Neural progenitor cell (in vitro differentiated cells): ENCODE measurements at regions not wholly inside any gene's neighbourhood (a gene's known extent, or its start where the extent isn't known, plus 50 kb on each side); places are given as distances from the start of the nearest gene placed in this dataset.

ENCODE experiments used
- EZH2 ChIP-seq: fragments of 200-600 bp; sonication (generic); IDR thresholded peaks from 2 replicates; pipeline ENCODE4 v1.6.1; 2017; ENCODE audit warnings: antibody characterized with exemption, mild to moderate bottlenecking, moderate library complexity
- EZH2phosphoT487 ChIP-seq: fragments of 200-600 bp; sonication (generic); IDR thresholded peaks from 2 replicates; pipeline ENCODE4 v1.6.1; 2017; ENCODE audit warnings: antibody characterized with exemption
- TF ChIP-seq, protein P1 (sequence below): fragments of 200-600 bp; sonication (generic); IDR thresholded peaks from 2 replicates; pipeline ENCODE4 v1.5.1; 2017; ENCODE audit warnings: antibody characterized with exemption, mild to moderate bottlenecking

DNA sequence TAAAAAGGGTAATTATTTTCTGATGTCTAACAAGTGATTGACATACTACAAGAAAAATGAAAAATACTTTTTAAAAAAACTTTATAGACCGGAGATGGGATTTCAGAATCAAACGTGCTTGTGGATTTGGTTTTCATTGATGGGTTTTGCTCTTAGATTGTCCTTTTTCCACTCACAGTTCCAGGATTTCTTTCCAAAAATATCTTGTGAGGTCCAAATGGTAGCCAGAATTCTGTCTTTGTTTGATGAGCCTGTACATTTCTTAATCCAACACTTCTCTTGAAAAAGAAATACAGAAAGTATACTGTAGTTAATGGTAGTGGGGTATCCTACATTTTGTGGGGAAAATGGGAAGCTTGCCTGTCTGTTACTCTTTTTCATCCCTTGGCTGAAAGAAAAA lies 329.3 kb downstream of the KCNJ2 start:
- TF ChIP-seq, protein P1, sequence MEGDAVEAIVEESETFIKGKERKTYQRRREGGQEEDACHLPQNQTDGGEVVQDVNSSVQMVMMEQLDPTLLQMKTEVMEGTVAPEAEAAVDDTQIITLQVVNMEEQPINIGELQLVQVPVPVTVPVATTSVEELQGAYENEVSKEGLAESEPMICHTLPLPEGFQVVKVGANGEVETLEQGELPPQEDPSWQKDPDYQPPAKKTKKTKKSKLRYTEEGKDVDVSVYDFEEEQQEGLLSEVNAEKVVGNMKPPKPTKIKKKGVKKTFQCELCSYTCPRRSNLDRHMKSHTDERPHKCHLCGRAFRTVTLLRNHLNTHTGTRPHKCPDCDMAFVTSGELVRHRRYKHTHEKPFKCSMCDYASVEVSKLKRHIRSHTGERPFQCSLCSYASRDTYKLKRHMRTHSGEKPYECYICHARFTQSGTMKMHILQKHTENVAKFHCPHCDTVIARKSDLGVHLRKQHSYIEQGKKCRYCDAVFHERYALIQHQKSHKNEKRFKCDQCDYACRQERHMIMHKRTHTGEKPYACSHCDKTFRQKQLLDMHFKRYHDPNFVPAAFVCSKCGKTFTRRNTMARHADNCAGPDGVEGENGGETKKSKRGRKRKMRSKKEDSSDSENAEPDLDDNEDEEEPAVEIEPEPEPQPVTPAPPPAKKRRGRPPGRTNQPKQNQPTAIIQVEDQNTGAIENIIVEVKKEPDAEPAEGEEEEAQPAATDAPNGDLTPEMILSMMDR = no peak
- no peak for TF ChIP-seq EZH2phosphoT487
- no peak for TF ChIP-seq EZH2
